IMR-90 (cell line): ENCODE measurements at regions not wholly inside any gene's neighbourhood (a gene's known extent, or its start where the extent isn't known, plus 50 kb on each side); places are given as distances from the start of the nearest gene placed in this dataset.

Experiments used
- ATAC-seq: fragments of 200-7000 bp; cut with Tn5 transposase; 2 replicates; pipeline ENCODE4 v1.9.1; 2020; ENCODE audit warnings: low read depth, mild to moderate bottlenecking, moderate library complexity
- BruUV-seq: library from RNA; stranded (reverse); fragments of 400-500 nt; replicated peaks from 2 replicates; lab custom pipeline; 2021; lab: Mats Ljungman, UMichigan
- CTCF ChIA-PET: fragments of 300-600 bp; formaldehyde crosslinking; extraction: SDS; loops from one replicate; lab custom pipeline; 2021; ENCODE audit warnings: antibody characterized with exemption; lab: Yijun Ruan, JAX
- POLR2A ChIA-PET: fragments of 300-600 bp; sonication (Branson Sonifier 250); formaldehyde crosslinking; loops from one replicate; lab custom pipeline; 2022; ENCODE audit warnings: antibody characterized with exemption; ENCODE audit not compliant: unreplicated experiment; lab: Charles Lee
- DNase-seq: peaks from one replicate; pipeline ENCODE4 v3.0.0; 2013
- H2AFZ ChIP-seq: replicated peaks from 2 replicates; pipeline ENCODE3; 2013; ENCODE audit warnings: low read length, mild to moderate bottlenecking; ENCODE audit not compliant: poor library complexity
- H2AK5ac ChIP-seq: 2 replicates; pipeline ENCODE4 v1.6.1; 2013; ENCODE audit warnings: low read depth, low read length, inconsistent platforms
- H2AK9ac ChIP-seq: replicated peaks from 2 replicates; pipeline ENCODE3; 2013; ENCODE audit warnings: mild to moderate bottlenecking, low read depth, low read length, moderate library complexity; ENCODE audit not compliant: poor library complexity
- H2BK120ac ChIP-seq: 2 replicates; pipeline ENCODE4 v1.6.1; 2013; ENCODE audit warnings: low read depth, low read length, inconsistent platforms
- H2BK15ac ChIP-seq: 3 replicates; pipeline ENCODE4 v1.6.1; 2013; ENCODE audit warnings: low read depth, low read length, inconsistent platforms
- H2BK20ac ChIP-seq: 2 replicates; pipeline ENCODE4 v1.6.1; 2013; ENCODE audit warnings: low read depth, mild to moderate bottlenecking, inconsistent platforms, low read length, moderate library complexity
- H2BK5ac ChIP-seq: 2 replicates; pipeline ENCODE4 v1.6.1; 2013; ENCODE audit warnings: mild to moderate bottlenecking, low read depth, low read length, inconsistent platforms; ENCODE audit not compliant: poor library complexity, severe bottlenecking
- H3K14ac ChIP-seq: replicated peaks from 2 replicates; pipeline ENCODE4 v1.6.1; 2013; ENCODE audit warnings: low read depth, low read length, inconsistent platforms
- H3K18ac ChIP-seq: 2 replicates; pipeline ENCODE4 v1.6.1; 2013; ENCODE audit warnings: low read depth, low read length, control low read depth
- H3K23ac ChIP-seq: 2 replicates; pipeline ENCODE4 v1.6.1; 2013; ENCODE audit warnings: low read depth, low read length, inconsistent platforms
- H3K27ac ChIP-seq: 2 replicates; pipeline ENCODE4 v1.5.1; 2013; ENCODE audit warnings: mild to moderate bottlenecking, control low read depth, low read length; ENCODE audit not compliant: insufficient read depth
- H3K27me3 ChIP-seq: 2 replicates; pipeline ENCODE4 v1.6.1; 2013; ENCODE audit warnings: low read length; ENCODE audit not compliant: control insufficient read depth, insufficient read depth
- H3K36me3 ChIP-seq: 2 replicates; pipeline ENCODE4 v1.6.1; 2013; ENCODE audit warnings: low read length, mixed read lengths; ENCODE audit not compliant: control insufficient read depth, insufficient read depth
- H3K4ac ChIP-seq: 2 replicates; pipeline ENCODE4 v1.6.1; 2013; ENCODE audit warnings: low read depth, low read length, inconsistent platforms
- H3K4me1 ChIP-seq: 2 replicates; pipeline ENCODE4 v1.6.1; 2013; ENCODE audit warnings: low read length, mixed read lengths; ENCODE audit not compliant: control insufficient read depth, insufficient read depth
- H3K4me2 ChIP-seq: 2 replicates; pipeline ENCODE4 v1.6.1; 2013; ENCODE audit warnings: low read depth, mild to moderate bottlenecking, control low read depth, low read length, moderate library complexity
- H3K4me3 ChIP-seq: 2 replicates; pipeline ENCODE4 v1.5.1; 2013; ENCODE audit warnings: low read depth, mild to moderate bottlenecking, control low read depth, low read length, moderate library complexity; ENCODE audit not compliant: insufficient read depth
- H3K56ac ChIP-seq: 2 replicates; pipeline ENCODE4 v1.6.1; 2013; ENCODE audit warnings: low read length, inconsistent platforms; ENCODE audit not compliant: insufficient read depth; ENCODE audit errors: extremely low read depth
- H3K79me1 ChIP-seq, 2 experiments: 2 replicates each; pipeline ENCODE4 v1.6.1; 2013; ENCODE audit warnings: low read length in 2 of 2, inconsistent platforms in 1 of 2, low read depth in 1 of 2
- H3K9ac ChIP-seq: 2 replicates; pipeline ENCODE4 v1.6.1; 2013; ENCODE audit warnings: low read depth, low read length, control low read depth
- H3K9me1 ChIP-seq: 2 replicates; pipeline ENCODE4 v1.6.1; 2013; ENCODE audit warnings: low read length, inconsistent platforms; ENCODE audit not compliant: insufficient read depth
- H3K9me3 ChIP-seq: 2 replicates; pipeline ENCODE4 v1.6.1; 2013; ENCODE audit warnings: low read length; ENCODE audit not compliant: control insufficient read depth, insufficient read depth
- H4K20me1 ChIP-seq: 2 replicates; pipeline ENCODE4 v1.6.1; 2013; ENCODE audit warnings: low read length, inconsistent platforms; ENCODE audit not compliant: insufficient read depth
- H4K5ac ChIP-seq: 2 replicates; pipeline ENCODE4 v1.6.1; 2013; ENCODE audit warnings: mild to moderate bottlenecking, low read depth, low read length, control low read depth
- H4K8ac ChIP-seq, 2 experiments: 2 replicates each; pipeline ENCODE4 v1.6.1; 2013; ENCODE audit warnings: low read depth in 2 of 2, low read length in 2 of 2, control low read depth in 1 of 2, inconsistent platforms in 1 of 2
- H4K91ac ChIP-seq: 2 replicates; pipeline ENCODE4 v1.6.1; 2013; ENCODE audit warnings: low read depth, low read length, inconsistent platforms; ENCODE audit not compliant: insufficient read depth
- BHLHE40 ChIP-seq: fragments of 150-350 bp; IDR thresholded peaks from 2 replicates; pipeline ENCODE4 v1.6.1; 2016; ENCODE audit warnings: mild to moderate bottlenecking, low read depth, low read length
- CEBPB ChIP-seq: IDR thresholded peaks from 2 replicates; pipeline ENCODE4 v1.6.1; 2012; ENCODE audit warnings: low read depth, low read length, improper control_type of control experiment
- CHD1 ChIP-seq: IDR thresholded peaks from 2 replicates; pipeline ENCODE4 v1.6.1; 2012; ENCODE audit warnings: low read depth, low read length, improper control_type of control experiment
- CTCF ChIP-seq: conservative IDR thresholded peaks from 2 replicates; pipeline ENCODE4 v1.5.1; 2012; ENCODE audit warnings: mild to moderate bottlenecking, low read depth, low read length, improper control_type of control experiment
- FOS ChIP-seq: fragments of 150-350 bp; IDR thresholded peaks from 2 replicates; pipeline ENCODE4 v1.6.1; 2016; ENCODE audit warnings: low read depth, low read length
- MAFK ChIP-seq: IDR thresholded peaks from 2 replicates; pipeline ENCODE4 v1.6.1; 2012; ENCODE audit warnings: low read depth, low read length, improper control_type of control experiment
- MXI1 ChIP-seq: IDR thresholded peaks from 2 replicates; pipeline ENCODE4 v1.6.1; 2012; ENCODE audit warnings: low read depth, mild to moderate bottlenecking, low read length, moderate library complexity, borderline replicate concordance
- NFE2L2 ChIP-seq: fragments of 150-350 bp; IDR thresholded peaks from 2 replicates; pipeline ENCODE4 v1.6.1; 2016; ENCODE audit warnings: low read depth, mild to moderate bottlenecking, low read length
- RAD21 ChIP-seq: IDR thresholded peaks from 2 replicates; pipeline ENCODE4 v1.6.1; 2012; ENCODE audit warnings: low read length, improper control_type of control experiment
- RFX5 ChIP-seq: IDR thresholded peaks from 2 replicates; pipeline ENCODE4 v1.8.0; 2012; ENCODE audit warnings: low read depth, mild to moderate bottlenecking, low read length, moderate library complexity
- WGBS, 2 experiments: methylation state at CpG; one replicate each; pipeline versions ENCODE4 v1.1.5 to v1.1.7; 2013; ENCODE audit warnings: missing lambda C conversion rate in 2 of 2; ENCODE audit not compliant: insufficient read length in 1 of 2; ENCODE audit errors: extremely low coverage in 2 of 2; 5-methylcytosine and 5-hydroxymethylcytosine counted together
- dilution Hi-C: fragments of 300-500 bp; cut with HindIII; formaldehyde crosslinking; loops from one replicate; pipeline ENCODE4 v1.14.3; 2018; ENCODE audit warnings: low sequenced_read_pairs; ENCODE audit not compliant: unreplicated experiment
- in situ Hi-C: fragments of 300-500 bp; cut with MboI; formaldehyde crosslinking; loops from 3 replicates; pipeline ENCODE4 v1.14.3; 2019; ENCODE audit warnings: low sequenced_read_pairs, inconsistent platforms, mixed read lengths
- intact Hi-C: fragments of 100-400 bp; cut with micrococcal nuclease; formaldehyde crosslinking; loops from 2 replicates; pipeline ENCODE4 v1.10.0; 2022
- TF ChIP-seq, protein P1 (sequence below): fragments of 150-350 bp; IDR thresholded peaks from 2 replicates; pipeline ENCODE4 v1.6.1; 2016; ENCODE audit warnings: low read depth, mild to moderate bottlenecking, low read length, moderate library complexity, borderline replicate concordance
- TF ChIP-seq, protein P2 (sequence below): fragments of 150-350 bp; IDR thresholded peaks from 2 replicates; pipeline ENCODE4 v1.6.1; 2017; ENCODE audit warnings: mild to moderate bottlenecking, antibody characterized with exemption, low read length, low read depth

DNA sequence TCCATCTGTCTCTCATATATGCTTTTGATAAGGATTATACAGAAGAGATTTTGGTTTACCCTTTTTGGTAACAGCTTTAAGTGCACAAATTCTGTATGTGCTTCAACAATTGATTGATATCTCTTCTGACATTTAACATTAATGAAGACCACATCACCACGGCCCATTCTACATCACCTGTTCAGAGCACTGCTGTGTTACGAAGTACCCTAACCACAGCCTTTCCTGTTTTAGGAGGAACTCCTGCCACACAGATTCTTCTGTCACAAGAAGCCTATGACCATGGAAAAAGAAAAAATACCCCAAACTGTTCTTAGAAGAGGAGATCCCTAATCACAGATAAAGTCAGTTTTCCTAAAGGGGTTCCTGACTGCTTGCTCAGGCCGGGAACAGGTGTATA is 170.1 kb downstream of the NSUN3 start:
- Histone ChIP-seq H3K9me3 (no peaks in the 10 kb centered on the region), H2BK120ac (no peak overlapping the region), H3K4me3 (no peak overlapping the region), H2AK9ac (no peak overlapping the region), H2AK5ac (no peak overlapping the region), H3K18ac (no peak overlapping the region), H3K36me3 (no peaks in the 10 kb centered on the region), H3K14ac (no peak overlapping the region), H3K4ac (no peak overlapping the region), H4K8ac (no peak overlapping the region), H3K23ac (no peak overlapping the region), H3K27ac (no peak overlapping the region), H4K5ac (no peak overlapping the region), H3K4me1 (no peaks in the 10 kb centered on the region), H3K4me2 (no peak overlapping the region), H4K91ac (no peak overlapping the region), H3K9ac (no peak overlapping the region), H3K27me3 (no peaks in the 10 kb centered on the region), H2BK15ac (no peak overlapping the region), H2BK20ac (no peak overlapping the region), H3K56ac (no peak overlapping the region), H2AFZ (no peak overlapping the region), H3K79me1 (no peaks in the 10 kb centered on the region), H2BK5ac (no peak overlapping the region), H3K9me1 (no peaks in the 10 kb centered on the region), H4K20me1 (no peaks in the 10 kb centered on the region)
- ATAC-seq (no peak), DNase-seq (no peak)
- POLR2A ChIA-PET: no interaction called here
- in situ Hi-C loops (no loop called here), intact Hi-C loops (no loop called here), dilution Hi-C loops (no loop called here)
- no TSS peak for BruUV-seq
- TF ChIP-seq CHD1: no peak
- no peak for TF ChIP-seq MXI1
- no peak for TF ChIP-seq NFE2L2
- no peak for TF ChIP-seq MAFK
- TF ChIP-seq CTCF: no peak
- no peak for TF ChIP-seq BHLHE40
- TF ChIP-seq RAD21: no peak
- TF ChIP-seq RFX5: no peak
- TF ChIP-seq, protein P1, sequence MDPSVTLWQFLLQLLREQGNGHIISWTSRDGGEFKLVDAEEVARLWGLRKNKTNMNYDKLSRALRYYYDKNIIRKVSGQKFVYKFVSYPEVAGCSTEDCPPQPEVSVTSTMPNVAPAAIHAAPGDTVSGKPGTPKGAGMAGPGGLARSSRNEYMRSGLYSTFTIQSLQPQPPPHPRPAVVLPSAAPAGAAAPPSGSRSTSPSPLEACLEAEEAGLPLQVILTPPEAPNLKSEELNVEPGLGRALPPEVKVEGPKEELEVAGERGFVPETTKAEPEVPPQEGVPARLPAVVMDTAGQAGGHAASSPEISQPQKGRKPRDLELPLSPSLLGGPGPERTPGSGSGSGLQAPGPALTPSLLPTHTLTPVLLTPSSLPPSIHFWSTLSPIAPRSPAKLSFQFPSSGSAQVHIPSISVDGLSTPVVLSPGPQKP: no peak
- TF ChIP-seq FOS: no peak
- TF ChIP-seq CEBPB: no peak
- TF ChIP-seq, protein P2, sequence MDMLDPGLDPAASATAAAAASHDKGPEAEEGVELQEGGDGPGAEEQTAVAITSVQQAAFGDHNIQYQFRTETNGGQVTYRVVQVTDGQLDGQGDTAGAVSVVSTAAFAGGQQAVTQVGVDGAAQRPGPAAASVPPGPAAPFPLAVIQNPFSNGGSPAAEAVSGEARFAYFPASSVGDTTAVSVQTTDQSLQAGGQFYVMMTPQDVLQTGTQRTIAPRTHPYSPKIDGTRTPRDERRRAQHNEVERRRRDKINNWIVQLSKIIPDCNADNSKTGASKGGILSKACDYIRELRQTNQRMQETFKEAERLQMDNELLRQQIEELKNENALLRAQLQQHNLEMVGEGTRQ: no peak
- no CpG with 5 or more reads among the region's 3 CpGs for WGBS, 2 experiments
- CTCF ChIA-PET: interaction anchor here (0.7 kb wide), 1 partner anchor 1333 kb away, joined by 3 read pairs; no protein-coding TSS in a partner anchor
